ENCODE measurements at regions not wholly inside any gene's neighbourhood (a gene's known extent, or its start where the extent isn't known, plus 50 kb on each side); places are given as distances from the start of the nearest gene placed in this dataset.
"Not testable (repeated sequence)": the region's sequence is repeated elsewhere in the genome, so short reads cannot be mapped to it uniquely, and the experiment has no call there.

DNA sequence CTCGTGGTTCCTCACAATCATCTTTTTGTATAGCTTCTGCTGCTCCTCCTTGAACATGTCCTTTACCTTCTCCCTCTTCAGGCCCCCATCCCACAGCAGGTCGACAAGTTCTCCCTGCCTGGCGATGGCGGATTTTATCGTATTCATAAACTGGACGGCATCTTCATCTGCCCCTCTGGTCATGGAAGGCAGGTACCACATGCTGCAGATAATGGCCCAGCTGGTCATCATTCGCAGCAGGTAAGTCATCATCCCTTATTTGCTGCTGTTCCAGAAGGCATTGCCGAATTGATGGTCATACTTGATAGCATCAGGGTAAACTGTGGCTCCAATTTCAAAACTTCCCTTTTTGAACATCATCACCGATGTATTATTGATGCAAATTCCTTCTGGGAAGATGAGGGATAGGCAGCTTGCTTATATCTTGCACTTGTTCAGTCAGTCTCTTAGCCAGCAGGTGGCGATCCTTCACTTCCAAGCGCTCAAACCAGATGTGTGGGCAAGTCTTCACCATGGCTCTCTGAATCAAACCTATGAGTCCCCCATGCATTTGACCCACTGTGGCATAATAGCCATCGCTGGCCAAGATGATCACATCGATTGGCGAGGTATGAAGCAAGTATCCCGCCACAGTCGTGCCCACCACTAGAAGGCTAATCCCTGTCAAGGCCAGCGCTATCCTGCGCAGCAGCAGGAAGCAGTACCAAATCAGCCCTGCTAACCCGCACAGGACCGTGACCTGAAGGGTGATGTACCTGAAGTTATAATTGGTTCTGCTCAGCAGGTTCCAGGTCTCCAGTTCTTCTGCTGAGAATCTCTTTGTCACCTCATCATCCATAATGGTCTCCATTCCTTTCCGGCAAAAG lies 381.5 kb upstream of the STXBP6 start:
- DNase-seq = peak in 1 of 2 experiments; percentile 8

DNA sequence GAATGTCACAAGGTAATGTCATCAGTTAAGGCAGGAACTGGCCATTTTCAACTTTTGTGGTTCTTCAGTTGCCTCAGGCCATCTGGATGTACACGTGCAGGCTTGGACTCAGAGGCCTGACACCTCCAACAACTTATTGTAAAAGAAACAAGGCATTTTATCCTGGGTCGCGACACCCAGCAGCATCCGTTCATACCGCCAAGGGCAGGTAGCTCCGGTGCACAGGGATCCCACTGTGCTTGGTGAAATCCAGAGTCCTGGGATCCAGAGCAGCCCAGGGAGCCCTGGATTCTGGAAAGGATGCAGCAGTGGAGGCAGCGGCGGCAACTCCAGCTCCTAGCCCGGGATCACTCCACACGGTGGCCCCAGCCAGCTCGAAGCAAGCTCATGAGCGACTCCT lies 380.9 kb upstream of the STXBP6 start:
- DNase-seq = no peak

DNA sequence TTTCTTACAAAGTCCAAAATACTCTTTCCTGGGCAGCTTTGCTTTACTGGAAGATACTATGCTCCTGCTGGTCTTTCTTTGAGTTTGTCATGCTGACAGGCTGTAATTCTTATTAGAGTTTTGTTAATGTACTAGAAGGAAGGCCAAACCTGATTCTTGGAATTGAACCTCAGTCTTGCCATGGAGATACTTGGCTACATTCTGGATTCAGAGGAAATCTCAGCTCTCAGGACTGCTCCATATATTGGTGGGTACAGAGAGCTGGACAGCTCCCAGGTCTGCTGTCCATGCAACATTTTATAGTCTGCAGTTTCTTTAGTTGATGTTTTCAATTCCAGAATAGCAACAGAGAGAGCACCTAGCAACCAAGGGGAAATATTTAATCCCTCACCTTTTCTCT lies 363.1 kb upstream of the STXBP6 start:
- no peak for DNase-seq

DNA sequence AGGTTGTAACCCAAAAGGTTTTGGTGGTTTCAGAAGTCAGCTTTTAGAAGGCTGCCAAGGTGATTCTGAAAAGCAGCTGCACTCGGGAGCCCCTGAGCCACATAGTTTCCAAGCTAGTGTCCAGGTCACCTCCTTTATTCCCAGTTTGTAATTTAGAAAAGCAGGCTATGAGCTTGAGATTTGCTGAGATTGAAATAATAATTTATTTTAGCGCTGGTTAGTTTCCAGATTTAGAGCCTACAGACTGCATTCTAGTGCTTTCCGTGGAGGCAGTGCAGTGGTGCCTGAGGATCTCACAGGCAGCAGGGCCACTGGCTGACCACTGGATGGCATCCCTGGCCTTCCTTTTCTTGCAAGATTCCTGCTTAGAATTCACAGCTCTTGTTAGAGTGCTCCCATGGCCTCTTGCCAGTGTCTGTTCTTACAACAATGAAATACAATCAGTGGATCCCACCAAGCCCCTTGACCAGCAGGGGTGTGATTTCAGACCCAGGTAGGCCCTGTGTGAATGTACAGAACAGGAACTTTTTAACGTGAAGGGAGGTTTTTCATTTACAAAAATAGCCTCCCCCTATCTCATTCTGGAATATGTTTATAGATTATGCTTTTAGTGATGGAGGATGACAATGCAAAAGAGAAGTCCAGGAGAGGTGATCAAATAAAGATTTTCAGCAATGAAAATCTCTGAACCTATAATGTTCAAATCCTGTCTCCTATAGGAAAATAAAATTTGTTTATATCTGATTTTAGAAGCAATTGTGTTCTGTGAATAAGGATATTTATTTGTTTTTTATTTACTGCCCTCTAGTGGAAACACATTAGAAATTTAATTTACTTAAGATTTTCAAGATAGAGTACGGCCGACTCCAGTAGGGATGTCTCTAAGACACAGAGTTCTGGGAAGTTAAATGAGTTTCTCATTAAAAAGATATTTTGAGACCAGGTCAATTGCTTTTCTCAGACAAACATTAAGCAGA lies 362.1 kb upstream of the STXBP6 start:
- peak in 1 of 2 experiments; percentile 34 for DNase-seq

DNA sequence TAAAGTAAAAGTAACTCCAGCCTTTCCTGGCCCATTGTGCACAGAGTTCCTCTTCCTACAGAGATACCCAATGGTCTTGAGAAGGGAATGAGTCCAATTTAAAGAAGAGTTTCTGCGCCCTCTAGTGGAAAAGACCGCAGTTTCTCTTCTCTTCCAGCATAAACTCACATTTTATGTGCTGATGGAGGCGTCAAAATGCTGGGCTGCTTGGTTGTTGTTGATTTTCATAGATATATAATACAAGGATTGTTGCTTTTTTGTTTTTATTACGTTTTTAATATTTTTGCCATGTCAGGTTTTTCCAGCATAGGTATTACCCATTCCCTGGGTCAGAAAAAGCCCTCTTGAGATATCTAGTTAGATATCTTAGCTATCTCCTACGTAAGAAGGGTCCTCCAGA lies 356.9 kb upstream of the STXBP6 start:
- peak in 1 of 2 experiments; percentile 37 for DNase-seq

DNA sequence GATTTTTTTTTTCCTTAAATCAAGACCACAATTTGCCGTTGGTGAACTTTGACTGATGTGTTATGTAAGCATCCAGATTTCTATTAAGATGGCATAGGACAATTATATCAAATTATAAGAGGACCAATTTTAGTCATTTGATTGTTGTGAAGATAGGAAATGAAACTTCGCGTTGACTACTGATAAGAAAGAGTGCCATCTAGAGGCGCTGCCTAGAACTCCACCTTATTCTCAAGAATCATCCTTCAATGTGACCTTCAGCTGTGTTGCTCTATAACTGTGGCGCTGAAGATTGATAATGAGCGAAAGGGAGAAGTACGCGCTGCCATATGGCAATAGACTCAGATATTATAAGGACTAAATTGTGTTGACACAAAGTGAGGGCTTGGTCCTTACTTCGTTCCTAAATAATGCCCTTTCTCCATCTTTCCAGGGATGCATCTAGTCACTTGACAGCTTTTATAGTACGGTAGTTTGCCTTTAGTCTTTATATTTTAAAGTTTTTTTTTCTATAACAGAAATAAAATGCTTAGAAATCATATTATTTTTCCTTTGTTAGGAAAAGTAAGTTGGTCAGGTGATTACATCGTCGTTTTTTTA lies 350.8 kb upstream of the STXBP6 start:
- peak in 1 of 2 experiments; percentile 59 for DNase-seq

DNA sequence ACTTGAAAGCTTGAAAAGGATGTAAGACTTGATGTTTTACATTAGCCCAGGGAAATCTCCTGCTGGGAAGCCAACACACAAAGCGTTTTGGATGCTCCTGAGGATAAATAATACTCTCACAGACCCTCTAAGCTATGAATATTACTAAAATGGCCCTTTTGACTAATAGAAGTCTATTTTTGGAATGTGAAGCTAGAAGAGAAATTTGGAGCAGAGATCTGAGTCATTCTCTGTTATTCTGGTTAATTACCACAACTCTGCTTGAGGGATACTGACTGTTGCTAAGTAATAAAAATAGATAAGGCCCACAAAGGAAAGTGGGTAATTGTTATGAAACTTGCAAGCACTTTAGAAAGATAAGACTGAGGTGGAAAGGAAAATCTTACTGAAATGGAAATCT lies 346.2 kb upstream of the STXBP6 start:
- no peak for DNase-seq

DNA sequence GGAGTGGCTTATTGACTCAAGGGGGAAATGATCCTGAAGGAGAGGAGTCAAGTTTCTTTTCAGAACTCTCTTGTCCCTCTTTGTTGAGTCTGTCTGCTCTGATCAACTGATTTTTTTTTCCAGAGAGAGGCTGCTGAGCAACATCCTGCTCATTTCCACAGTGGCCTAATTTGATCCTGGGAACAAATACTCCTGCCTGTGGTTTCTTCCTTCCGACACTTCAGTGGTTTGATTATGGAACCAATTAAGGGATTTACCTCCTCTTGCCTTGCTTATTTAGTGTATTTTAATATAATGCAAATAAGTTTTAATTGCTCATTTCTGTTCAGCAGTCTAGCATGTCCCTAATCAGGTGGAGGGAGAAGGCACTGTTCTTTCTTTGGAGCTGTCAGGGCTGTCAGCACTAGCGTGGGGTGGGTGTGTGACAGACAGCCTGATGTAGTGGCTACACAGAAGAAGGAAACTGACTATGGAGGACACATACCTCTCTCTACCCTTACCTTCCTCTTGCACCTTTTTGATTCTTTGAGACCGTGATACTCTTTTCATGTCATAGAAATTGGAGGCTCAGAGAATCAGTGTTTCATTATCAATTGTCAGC lies 344.9 kb upstream of the STXBP6 start:
- DNase-seq = no peak

DNA sequence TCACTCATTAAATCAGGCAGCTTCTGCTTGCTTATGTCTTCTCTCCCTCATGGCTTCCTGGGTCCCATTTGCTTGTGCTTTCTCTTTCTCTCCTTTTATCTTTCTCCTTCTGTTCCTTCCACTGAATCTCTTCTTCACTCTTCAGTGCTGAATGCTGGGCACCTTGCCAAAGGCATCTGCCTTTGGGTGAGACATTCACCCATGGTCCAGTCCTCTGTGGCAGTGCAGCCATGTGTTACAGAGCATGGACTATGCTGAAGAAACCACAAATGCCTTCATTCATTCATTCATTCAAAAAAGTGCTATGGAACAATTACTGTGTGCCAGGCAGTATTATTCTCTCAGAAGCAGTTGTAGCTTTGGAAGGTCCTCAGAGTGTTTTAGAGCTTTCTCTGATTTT lies 344.4 kb upstream of the STXBP6 start:
- no peak for DNase-seq

DNA sequence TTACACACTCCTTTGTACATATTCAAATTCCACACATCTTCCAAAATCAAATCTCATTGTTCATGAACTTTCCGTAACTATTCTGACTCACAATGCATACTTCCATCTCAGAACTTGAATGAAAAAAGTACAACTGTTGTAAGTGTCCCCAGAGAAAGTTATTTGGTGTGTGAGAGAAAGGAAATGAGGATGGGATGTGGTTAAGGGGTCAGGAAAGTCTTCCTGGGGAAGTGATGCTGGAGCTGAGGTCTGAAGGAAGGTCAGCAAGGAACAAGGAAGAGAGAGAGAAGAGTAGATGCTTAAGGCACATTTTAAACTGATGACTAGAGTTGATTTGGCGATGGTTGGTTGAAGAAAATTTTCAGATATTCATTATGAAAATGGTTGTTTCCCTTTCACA lies 340.0 kb upstream of the STXBP6 start:
- no peak for DNase-seq

DNA sequence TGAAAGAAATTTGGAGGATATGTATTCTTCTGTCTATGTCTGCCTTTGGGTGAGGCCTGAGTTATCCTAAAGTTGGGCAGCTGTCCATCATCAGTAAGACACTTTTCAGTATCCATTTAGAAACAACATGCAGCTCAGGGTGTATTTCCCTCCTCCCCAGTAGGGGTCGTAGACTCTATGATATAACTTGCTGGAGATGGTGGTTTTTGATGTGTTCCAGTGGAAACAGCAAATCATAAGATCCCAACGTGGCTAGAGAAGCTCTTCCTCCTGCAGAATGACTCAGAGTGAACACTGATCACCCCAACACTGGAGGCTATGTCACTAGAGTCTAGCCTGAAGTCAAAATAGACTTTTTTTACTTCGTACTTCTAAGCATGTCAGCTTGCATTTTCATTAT lies 331.6 kb upstream of the STXBP6 start:
- peak in 1 of 2 experiments; percentile 11 for DNase-seq

DNA sequence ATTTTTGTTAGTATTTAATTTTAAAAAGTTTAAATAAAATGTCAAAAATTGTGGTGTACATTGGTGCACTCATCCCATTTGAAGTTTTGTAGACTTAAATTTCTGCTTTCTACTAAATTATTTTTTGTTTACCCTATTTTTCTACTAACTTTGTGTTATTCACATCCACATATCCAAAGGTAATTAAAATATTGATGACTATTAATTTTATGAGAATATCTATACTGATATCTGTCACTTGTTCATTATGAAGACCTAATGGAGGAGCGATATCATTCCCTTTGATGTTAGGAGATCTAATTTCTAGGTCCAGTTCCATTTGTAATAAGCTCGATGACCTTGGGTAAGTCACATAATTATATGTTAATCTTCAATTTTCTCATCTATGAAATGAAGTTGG lies 325.7 kb upstream of the STXBP6 start:
- DNase-seq = no peak

DNA sequence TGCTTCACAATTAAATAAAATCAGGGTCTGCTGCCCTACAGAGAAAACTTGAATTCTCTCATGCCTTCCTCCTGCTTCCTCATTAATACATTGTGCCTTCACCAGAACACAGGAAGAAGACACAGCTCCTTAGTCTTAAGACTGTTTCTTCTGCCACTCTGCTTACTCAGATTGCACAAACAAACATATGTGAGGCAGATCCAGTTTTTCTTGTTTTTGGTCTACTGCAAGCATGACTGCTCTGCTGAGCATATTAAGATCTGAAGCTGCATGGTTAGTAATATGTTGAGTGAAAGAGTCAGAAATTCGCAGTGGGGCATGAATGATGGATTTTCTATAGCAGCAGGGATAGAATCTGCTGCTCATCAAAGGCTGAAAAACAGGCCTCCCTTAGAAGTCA lies 321.1 kb upstream of the STXBP6 start:
- DNase-seq = no peak

DNA sequence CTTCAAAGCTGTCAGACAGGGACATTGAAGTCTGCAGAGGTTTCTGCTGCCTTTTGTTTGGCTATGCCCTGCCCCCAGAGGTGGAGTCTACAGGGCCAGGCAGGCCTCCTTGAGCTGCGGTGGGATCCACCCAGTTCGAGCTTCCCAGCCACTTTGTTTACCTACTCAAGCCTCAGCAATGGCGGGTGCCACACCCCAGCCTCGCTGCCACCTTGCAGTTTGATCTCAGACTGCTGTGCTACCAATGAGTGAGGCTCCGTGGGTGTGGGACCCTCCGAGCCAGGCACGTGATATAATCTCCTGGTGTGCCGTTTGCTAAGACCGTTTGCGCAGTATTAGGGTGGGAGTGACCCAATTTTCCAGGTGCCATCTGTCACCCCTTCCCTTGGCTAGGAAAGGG lies 320.1 kb upstream of the STXBP6 start:
- not testable (repeated sequence) for DNase-seq

DNA sequence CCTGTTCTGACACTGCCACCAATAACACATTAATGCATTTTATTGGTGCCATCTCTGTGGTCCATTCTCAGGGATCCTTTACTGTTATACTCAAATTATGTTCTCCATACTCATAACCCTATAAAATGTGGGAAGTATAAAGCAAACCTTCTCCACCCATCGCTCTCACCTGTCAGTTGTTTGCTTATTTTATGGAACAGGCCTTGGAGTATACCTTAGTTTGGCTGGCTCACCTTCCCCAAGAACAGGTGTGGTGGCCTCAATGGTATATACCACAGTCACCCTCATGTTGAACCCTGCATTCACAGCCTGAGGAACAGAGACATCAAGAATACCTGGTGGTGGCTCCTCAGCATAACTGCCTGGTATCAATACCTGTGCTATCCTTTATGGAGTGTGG lies 308.4 kb upstream of the STXBP6 start:
- DNase-seq = no peak

DNA sequence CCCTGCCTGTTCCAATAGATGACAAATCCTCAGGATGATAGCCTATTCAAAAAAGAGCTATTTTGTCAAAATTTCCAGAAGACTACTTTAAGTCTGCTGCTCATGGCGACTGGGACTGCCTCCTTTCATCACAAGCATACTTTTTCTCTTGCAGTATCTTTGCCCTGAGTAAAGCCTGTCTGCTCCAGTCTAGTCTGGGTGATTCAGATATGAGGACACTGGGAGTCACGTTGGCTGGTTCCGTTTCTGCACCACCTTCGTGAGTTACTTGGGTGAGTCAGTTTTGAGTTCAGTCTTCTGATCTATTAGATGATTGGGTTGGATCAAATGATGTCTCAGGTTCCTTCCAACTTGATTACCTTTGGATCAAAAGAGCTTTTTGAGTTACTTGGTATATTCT lies 301.3 kb upstream of the STXBP6 start:
- DNase-seq = no peak

DNA sequence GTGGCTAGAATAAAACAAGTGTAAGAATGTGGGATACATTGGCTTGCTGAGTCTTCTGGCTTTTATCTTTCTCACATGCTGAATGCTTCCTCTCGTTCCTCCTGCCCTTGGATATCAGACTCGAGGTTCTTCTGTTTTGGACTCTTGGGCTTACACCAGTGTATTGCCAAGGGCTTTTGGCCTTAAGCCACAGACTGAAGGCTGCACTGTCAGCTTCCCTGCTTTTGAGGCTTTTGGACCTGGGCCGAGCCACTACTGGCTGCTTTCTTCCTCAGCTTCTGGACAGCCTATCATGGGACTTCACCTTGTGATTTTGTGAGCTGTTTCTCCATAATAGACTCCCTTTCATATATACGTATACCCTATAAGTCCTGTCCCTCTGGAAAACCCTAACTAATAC lies 300.9 kb upstream of the STXBP6 start:
- DNase-seq = no peak

DNA sequence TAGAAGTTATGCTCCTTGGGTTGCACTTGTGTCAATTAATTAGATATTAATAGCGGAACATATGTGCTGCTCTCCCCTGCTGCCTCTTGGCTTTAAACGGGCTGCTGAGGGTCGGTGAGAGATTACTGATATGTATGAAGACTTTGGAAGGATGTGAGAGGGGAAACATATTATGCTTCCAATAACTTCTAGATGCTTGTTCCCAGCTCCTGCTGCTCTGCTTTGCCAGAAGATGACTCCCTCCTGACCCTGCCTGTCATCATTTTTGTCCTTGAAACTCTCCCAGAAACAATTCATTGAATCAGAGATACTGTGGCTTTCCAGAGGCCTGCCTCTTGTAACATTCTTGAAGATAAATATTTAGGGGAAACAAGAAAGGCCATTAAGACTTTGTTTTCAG lies 300.1 kb upstream of the STXBP6 start:
- no peak for DNase-seq

DNA sequence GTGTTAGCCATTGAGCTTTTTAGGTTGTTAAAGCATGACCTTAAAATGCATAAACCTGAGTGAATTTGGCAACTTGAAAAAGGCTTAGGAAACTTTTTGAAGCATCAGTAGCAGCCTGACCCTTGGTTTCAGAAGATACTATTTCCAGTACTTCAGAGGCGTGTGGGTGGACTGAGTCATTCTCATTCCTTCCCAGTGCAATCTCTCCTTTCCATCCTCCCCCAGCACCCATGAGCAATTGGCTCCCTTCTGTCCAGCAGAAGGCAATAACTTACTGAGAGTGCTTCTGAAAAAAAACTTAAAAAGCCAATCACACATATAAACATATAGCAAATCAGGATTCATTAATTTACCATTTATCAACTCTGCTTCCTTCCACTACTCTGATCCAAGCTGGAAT lies 299.3 kb upstream of the STXBP6 start:
- no peak for DNase-seq

DNA sequence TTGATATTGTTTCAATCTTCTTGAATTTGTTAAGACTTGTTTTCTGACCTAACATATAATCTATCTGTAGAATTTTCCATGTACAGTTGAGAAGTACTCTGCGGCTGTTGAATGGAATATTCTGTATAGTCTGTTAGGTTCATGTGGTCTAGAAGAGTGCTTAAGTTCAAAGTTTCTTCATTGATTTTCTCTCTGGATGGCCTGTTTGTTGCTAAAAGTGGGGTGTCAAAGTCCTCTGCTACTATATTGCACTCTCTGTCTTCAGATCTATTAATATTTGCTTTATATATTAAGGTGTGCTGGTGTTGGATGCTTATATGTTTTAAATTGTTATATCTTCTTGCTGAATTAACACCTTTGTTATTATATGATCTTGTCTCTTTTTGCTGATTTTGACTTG lies 290.9 kb upstream of the STXBP6 start:
- DNase-seq = no peak

DNA sequence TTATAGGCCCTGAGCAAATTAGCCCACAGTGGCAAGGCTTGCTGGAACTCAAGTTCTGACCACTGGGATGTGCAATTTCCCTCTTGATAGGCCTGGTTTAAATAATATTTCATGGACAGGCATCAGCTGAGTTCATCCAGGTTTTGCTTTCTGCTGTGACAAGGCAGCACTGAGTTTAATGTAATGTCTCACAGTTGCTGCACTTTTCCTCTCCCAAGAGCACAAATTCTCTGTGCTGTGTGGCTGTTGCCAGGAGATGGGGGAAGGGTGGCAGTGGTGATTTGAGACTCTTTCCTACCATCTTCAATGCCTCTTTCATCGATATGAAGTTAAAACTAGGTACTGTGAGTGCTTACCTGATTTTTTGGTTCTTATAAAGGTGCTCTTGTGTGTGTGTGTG lies 272.8 kb upstream of the STXBP6 start:
- DNase-seq = no peak

DNA sequence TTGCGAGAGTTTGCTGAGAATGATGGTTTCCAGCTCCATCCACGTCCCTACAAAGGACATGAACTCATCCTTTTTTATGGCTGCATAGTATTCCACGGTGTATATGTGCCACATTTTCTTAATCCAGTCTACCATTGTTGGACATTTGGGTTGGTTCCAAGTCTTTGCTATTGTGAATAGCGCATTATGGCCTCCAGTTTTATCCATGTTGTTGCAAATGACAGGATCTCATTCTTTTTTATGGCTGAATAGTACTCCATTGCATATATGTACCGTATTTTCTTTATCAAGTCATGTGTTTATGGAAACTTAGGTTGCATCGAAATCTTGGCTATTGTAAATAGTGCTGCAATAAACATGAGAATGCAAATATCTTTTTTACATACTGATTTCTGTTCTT lies 266.1 kb upstream of the STXBP6 start:
- not testable (repeated sequence) for DNase-seq

DNA sequence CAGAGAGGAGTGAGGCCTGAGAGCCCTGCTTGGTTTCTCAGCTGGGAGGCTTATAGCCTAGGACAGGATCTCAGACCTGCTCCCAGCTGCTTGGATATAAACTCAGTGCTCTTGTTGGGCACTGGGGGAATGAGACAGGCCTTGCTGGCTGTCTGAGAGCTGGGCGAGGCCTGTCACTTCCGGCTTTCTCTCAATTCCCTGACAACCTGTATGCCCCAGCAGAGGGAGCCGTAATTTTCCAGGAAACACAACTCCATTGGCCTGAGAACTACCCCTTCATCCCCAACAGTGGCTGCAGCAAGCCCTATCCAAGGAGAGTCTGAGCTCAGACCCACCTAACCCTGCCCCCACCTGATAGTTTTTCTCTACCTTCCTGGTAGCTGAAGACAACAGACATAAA lies 258.3 kb upstream of the STXBP6 start:
- DNase-seq = peak in 1 of 2 experiments; percentile 21
